ENCODE measurements at regions not wholly inside any gene's neighbourhood (a gene's known extent, or its start where the extent isn't known, plus 50 kb on each side); places are given as distances from the start of the nearest gene placed in this dataset.
"Not testable (repeated sequence)": the region's sequence is repeated elsewhere in the genome, so short reads cannot be mapped to it uniquely, and the experiment has no call there.

DNA sequence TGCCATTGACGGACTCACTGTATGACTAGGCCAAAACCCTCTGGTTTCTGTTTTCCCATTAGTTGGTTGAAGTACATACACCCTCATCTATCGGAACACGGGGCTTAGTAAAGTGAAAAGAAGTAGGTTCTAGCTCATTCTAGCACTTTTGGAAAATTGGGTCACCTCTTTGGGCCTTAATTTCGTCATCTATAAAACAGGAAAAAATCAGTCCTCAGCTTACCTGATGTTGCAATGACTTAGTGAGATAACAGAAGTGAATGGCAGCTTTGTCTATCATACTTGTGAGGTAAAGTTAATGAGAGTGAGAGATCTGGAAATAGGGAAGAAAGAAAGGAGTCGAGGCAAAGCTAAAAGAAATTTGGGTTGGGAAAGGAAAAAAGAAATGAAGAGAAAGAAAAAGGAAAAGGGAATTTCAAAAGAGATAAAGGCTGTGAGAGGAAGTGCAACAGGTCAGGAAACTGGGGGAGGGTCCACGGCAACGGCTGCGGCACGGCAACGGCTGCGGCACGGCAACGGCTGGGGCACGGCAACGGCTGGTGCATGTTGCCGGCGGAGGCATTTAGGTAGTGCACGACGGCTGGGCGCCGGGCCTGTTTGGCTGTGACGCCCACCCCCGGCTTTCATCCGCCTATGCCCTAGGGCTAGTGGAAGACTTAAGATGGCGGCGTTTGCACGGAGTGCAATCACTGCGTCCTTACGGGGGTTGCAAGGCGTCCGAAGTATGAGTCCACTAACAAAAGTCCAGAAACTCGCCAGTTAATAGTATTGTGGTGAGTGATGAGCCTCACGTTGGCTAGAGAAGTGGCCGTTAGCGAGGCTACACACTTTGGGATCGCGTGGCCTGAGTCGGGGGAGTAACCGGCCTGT, 91.4 kb upstream of the XIST start:
- peak; percentile 88 for DNase-seq (ENCODE audit: low spot score)

DNA sequence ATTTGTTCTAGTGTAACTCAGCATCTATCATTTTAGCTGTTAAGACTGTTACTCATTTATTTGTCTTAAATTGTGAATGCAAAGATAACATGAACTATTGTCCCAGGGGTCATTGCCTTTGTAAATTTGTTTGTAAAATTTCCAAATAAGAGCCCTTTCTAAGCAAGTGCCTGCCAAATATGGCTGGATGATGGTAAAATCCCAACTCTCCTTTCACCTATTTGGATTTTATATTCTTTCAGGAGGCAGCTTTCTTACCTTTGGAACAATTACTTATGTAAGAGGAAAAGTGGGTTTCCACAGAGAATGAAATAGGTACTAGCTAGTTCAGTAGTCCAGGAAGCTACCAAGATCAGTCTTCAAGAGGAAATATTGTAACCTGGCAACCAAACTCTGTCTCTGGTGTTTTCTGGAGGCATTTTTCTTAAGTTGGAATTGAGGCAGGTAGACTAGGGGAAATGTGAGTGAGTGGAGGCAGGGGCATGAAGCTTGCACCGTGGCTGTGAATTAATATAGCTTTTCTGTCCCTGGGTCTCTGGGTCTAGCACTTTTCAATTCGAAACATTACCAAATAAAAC, 88.5 kb upstream of the XIST start:
- DNase-seq (ENCODE audit: low spot score): no peak

- DNase-seq (ENCODE audit: low spot score): not testable (repeated sequence)
Measured at GRCh38 chrX:73937843-73938242, 85.3 kb upstream of the XIST start.

DNA sequence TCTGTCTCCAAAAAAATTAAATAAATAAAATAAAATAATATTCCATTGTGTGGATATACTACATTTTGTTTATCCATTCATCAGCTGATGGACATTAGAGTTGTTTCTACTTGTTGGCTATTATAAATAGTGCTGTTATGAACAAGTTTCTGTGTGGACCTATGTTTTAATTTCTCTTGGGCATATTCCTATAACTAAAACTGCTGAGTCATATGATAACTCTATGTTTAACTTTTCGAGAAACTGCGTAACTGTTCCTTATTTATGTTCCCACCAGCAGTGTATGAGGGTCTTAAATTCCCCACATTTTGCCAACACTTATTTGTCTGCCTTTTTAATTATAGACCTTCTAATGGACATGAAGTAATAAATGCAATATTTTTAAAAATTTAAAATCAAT, 80.0 kb upstream of the XIST start:
- no peak for DNase-seq (ENCODE audit: low spot score)

DNA sequence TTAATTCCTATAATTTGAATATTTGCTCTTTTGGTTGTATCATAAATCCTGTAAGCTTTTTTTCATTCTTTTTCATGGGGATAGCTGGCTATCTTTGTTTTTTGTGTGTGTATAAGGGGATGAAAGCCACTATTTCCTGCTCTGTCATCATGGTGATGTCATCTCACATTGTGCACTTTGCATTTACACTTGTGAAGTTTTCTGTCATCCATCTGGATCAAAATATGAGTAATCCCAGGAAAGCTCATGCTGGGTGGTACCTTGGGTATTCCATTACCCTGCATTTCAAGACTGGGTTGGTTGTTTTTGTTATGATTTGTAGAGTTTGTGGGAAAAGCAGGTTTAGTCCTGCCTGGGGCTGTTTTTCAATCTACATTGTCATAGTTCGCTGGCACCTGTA, 77.8 kb upstream of the XIST start:
- no peak for DNase-seq (ENCODE audit: low spot score)

- DNase-seq (ENCODE audit: low spot score): no peak
Measured at GRCh38 chrX:73922856-73923455, 70.4 kb upstream of the XIST start.

DNA sequence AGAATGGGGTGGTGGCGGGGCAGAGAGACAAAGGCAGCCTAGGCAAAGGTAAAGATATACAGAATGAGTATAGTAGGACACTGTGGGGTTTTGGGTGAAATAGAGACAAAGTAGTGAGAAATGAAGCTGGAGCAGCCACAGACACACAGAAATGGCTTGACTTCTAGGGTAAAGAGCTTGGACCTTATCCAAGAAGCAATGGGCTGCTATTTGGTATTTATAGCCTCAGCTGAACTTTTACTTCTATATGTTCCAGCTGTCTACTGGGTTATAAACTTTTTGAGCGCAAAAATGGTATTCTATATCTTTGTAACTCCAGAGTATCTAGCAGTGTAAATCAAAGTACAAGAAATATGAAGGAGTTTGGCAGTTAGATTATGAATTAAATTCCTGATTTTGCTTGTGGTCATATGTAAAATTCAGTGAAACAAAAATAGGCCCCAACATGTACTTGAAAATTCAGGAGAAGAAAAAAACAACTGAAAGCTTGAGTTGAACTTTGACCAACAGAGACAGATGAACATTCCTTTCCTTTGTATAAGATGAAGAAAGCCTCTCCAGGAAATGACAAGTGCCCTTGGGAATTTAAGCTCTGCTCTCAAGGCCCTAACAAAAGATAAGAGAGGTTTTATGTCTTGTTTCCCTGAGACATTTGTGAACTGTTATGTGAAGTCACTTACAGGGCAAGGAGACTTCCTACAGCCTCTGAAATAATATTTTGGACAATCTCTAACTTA, 64.6 kb upstream of the XIST start:
- no peak for DNase-seq (ENCODE audit: low spot score)

DNA sequence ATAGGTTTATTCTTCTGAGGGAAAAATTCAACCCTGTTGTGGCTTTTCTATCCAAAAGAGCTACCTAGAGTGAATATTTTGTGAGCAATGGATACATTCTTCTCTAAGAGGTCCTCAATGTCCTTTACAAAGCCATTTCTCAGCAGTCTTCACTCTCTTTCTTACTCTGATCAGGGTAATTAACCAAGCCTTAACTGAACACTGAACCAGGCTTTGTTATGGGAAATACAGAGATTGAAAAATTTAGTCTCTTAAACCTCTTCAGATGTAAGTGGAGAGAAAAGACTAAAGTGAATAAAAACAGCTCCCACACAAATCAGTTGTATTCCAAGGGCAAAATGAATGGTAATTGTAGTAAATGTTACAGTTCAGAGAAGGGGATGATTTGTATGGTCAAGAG, 64.0 kb upstream of the XIST start:
- DNase-seq (ENCODE audit: low spot score): no peak

DNA sequence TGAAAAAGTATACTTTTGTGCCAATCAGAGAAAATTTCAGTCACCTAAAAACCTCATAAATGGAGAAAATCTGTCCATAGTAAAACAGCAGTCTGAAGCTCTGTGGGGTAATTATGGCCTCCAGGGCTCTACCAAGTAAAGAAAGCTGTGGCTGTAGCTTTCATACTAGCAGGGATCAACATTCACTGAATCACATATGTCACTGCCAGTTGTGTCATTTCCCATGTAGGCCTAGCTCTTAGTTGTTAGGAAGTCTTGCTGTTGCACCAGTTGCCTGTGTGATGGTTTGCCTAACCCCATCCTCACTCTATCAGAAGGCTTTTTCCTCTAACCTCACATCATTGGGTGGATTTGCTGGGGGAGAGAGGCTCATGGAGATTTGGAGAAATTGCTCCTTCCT, 62.3 kb upstream of the XIST start:
- DNase-seq (ENCODE audit: low spot score): not testable (repeated sequence)

- DNase-seq (ENCODE audit: low spot score): no peak
Measured at GRCh38 chrX:73913580-73913979, 61.1 kb upstream of the XIST start.

DNA sequence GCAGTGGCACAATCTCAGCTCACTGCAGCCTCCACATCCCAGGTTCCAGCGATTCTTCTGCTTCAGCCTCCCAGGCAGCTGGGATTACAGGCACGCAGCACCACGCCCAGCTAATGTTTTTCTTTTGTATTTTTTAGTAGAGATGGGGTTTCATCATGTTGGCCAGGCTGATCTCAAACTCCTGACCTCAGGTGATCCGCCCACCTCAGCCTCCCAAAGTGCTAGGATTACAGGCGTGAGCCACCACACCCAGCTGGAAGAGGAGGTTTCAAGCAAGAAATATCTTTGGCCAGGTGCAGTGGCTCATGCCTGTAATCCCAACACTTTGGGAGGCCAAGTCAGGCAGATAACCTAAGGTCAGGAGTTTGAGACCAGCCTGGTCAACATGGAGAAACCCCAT, 59.4 kb upstream of the XIST start:
- DNase-seq (ENCODE audit: low spot score): not testable (repeated sequence)

GRCh38 chrX:73905749-73906374, 53.3 kb upstream of the XIST start:
- not testable (repeated sequence) for DNase-seq (ENCODE audit: low spot score)

- DNase-seq (ENCODE audit: low spot score): no peak
Measured at GRCh38 chrX:73903941-73904340, 51.4 kb upstream of the XIST start.

Data from CD4-positive, alpha-beta T cell treated with Interleukin-6 at 100 ng/mL for 8 hours (primary cell).